Neural progenitor cell (in vitro differentiated cells): ENCODE measurements at regions not wholly inside any gene's neighbourhood (a gene's known extent, or its start where the extent isn't known, plus 50 kb on each side); places are given as distances from the start of the nearest gene placed in this dataset.

ENCODE experiments used
- CTCF ChIP-seq: fragments of 200-600 bp; sonication (generic); IDR thresholded peaks from 2 replicates; pipeline ENCODE4 v1.5.1; 2017; ENCODE audit warnings: antibody characterized with exemption, mild to moderate bottlenecking
- EZH2 ChIP-seq: fragments of 200-600 bp; sonication (generic); IDR thresholded peaks from 2 replicates; pipeline ENCODE4 v1.6.1; 2017; ENCODE audit warnings: antibody characterized with exemption, mild to moderate bottlenecking, moderate library complexity
- EZH2phosphoT487 ChIP-seq: fragments of 200-600 bp; sonication (generic); IDR thresholded peaks from 2 replicates; pipeline ENCODE4 v1.6.1; 2017; ENCODE audit warnings: antibody characterized with exemption

- no peak for TF ChIP-seq CTCF
- TF ChIP-seq EZH2phosphoT487, result no peak
- TF ChIP-seq EZH2, result no peak
Observed at GRCh38 chr5:104661256-104661655, 1098.7 kb upstream of the NUDT12 start.
